HepG2 (cell line): ENCODE measurements at regions not wholly inside any gene's neighbourhood (a gene's known extent, or its start where the extent isn't known, plus 50 kb on each side); places are given as distances from the start of the nearest gene placed in this dataset.

Experiments used
- EZH2 ChIP-seq: conservative IDR thresholded peaks from 2 replicates; pipeline ENCODE4 v1.6.1; 2012; ENCODE audit warnings: mild to moderate bottlenecking, low read depth, low read length, moderate library complexity
- HCFC1 ChIP-seq: fragments of 150-350 bp; IDR thresholded peaks from 2 replicates; pipeline ENCODE4 v1.6.1; 2014; ENCODE audit warnings: low read depth, low read length
- MAFK ChIP-seq, 2 experiments: IDR thresholded peaks in 1 of 2; conservative IDR thresholded peaks in 1 of 2; 2 replicates each; pipeline ENCODE4 v1.6.1; 2011; ENCODE audit warnings: improper control_type of control experiment in 2 of 2, low read length in 2 of 2
- RBM39 ChIP-seq: fragments of 200-400 bp; formaldehyde crosslinking; IDR thresholded peaks from one replicate; pipeline ENCODE4 v1.6.1; 2018; ENCODE audit warnings: antibody characterized with exemption, mild to moderate bottlenecking, low read depth, low read length; ENCODE audit not compliant: poor library complexity, severe bottlenecking
- SMAD1 ChIP-seq: sonication (generic); formaldehyde crosslinking; IDR thresholded peaks from 2 replicates; pipeline ENCODE4 v1.4.0; 2020; ENCODE audit warnings: missing genetic modification reagents, low read depth, mild to moderate bottlenecking, borderline replicate concordance
- SMAD9 ChIP-seq: sonication (generic); formaldehyde crosslinking; IDR thresholded peaks from 2 replicates; pipeline ENCODE4 v1.5.1; 2020; ENCODE audit warnings: mild to moderate bottlenecking, missing genetic modification reagents
- THYN1 ChIP-seq: sonication (generic); formaldehyde crosslinking; IDR thresholded peaks from 2 replicates; pipeline ENCODE4 v1.8.1; 2023; ENCODE audit warnings: low read depth, mild to moderate bottlenecking, moderate library complexity, missing genetic modification reagents, borderline replicate concordance
- ZNF441 ChIP-seq: sonication (generic); formaldehyde crosslinking; IDR thresholded peaks from 2 replicates; pipeline ENCODE4 v1.7.0; 2021; ENCODE audit warnings: missing genetic modification reagents, borderline replicate concordance
- TF ChIP-seq, protein P1 (sequence below): sonication (generic); formaldehyde crosslinking; IDR thresholded peaks from 2 replicates; pipeline ENCODE4 v1.5.0; 2020; ENCODE audit warnings: mild to moderate bottlenecking, missing genetic modification reagents, moderate library complexity

DNA sequence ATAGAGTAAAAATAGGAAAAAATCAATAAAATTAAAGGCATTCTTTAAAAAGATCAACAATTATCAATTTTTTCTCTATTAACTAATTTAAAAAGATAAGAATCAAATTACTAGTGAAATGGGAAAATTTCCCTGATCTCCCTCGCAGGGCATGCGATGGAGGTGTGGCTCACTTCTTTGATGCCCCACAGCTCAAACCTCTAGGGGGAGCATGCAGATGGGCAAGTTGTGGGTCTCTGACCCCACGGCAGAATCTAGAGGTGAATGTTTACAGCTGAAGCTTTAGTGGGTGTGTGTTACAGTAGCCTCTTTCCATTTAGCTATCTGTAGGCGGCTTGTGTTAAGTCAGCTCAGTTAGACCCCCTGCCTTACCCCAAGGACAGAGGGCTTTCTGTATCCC lies 1348.8 kb downstream of the PCDH18 start:
- TF ChIP-seq SMAD9 (CRISPR knock-in tag) (no peak), RBM39 (no peak), EZH2 (no peak), ZNF441 (no peak), THYN1 (CRISPR knock-in tag) (no peak), SMAD1 (CRISPR knock-in tag) (no peak), MAFK (conservative IDR thresholded peaks at IDR 0.05 in 1 of 2, IDR thresholded peaks at IDR 0.05 in 1 of 2; ENCODE audit: low read length in 2 of 2) (no peak), HCFC1 (no peak)
- TF ChIP-seq, protein P1, sequence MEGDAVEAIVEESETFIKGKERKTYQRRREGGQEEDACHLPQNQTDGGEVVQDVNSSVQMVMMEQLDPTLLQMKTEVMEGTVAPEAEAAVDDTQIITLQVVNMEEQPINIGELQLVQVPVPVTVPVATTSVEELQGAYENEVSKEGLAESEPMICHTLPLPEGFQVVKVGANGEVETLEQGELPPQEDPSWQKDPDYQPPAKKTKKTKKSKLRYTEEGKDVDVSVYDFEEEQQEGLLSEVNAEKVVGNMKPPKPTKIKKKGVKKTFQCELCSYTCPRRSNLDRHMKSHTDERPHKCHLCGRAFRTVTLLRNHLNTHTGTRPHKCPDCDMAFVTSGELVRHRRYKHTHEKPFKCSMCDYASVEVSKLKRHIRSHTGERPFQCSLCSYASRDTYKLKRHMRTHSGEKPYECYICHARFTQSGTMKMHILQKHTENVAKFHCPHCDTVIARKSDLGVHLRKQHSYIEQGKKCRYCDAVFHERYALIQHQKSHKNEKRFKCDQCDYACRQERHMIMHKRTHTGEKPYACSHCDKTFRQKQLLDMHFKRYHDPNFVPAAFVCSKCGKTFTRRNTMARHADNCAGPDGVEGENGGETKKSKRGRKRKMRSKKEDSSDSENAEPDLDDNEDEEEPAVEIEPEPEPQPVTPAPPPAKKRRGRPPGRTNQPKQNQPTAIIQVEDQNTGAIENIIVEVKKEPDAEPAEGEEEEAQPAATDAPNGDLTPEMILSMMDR (CRISPR knock-in tag) = peak; percentile 30; the same call in 1 of the 2 replicates
